Activated naive CD4-positive, alpha-beta T cell treated with anti-CD3 and anti-CD28 coated beads, Interleukin-2, amount 50 U/mL, for 16 hours (primary cell): ENCODE measurements at regions not wholly inside any gene's neighbourhood (a gene's known extent, or its start where the extent isn't known, plus 50 kb on each side); places are given as distances from the start of the nearest gene placed in this dataset.

Experiments
- DNase-seq: peaks from one replicate; pipeline ENCODE4 v3.0.0-alpha.2; 2020

DNA sequence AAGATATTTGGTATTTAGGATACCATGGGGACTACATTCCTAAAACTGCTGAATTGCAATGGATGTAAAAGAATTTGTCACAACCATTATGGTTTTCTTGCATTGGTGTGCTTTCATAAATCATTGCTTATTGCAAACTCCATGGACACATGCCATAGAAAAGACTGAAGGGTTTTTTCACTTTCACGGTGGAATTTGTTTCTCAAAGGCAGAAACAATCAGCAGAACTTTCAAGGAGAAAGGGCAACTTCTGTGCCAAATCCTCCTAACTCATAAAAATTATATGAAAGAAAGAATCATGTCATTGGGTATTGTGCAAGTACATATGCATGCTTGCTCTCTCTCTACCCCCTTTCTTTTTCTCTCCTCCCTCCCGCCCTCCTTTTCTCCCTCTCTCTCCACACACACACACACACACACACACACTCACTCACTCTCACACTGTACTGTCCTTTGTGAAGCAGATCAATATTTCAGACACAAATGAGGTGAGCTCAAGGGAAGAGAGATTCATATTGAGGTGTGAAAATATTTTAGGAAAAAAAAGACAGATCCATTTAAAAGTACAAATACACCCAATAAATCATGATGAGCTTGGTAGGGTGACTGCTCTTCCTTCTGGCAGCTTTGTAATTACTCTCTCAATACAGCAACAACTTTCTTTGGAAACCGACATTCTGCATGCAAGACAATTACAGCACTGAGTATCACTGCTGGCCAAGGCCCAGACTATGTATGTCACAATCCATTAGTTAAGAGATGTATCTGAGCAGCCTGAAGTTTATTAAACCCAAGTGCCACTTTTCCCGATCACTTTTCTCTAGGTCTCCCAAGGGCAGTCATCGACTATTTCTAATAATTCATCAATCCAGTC is 492.6 kb downstream of the TUSC7 start:
- DNase-seq, result no peak

DNA sequence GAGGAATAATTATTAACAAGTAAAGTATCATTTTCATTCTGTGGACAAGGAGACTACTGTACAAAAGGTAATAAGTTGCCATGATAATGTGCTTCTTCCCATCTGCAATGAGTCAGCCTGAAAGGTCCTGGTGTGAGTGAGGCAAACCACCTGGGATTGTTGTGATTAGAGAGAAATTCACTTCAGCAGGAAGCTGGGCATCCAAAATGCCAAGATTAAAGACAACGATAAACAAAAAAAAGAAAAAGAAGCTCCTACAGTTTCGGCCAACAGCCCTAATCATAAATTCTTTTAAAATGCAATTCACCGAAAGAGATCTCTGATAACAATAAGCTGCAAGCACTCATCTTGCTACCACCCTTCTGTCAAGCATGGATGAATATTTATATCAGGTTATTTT is 507.8 kb downstream of the TUSC7 start:
- no peak for DNase-seq

DNA sequence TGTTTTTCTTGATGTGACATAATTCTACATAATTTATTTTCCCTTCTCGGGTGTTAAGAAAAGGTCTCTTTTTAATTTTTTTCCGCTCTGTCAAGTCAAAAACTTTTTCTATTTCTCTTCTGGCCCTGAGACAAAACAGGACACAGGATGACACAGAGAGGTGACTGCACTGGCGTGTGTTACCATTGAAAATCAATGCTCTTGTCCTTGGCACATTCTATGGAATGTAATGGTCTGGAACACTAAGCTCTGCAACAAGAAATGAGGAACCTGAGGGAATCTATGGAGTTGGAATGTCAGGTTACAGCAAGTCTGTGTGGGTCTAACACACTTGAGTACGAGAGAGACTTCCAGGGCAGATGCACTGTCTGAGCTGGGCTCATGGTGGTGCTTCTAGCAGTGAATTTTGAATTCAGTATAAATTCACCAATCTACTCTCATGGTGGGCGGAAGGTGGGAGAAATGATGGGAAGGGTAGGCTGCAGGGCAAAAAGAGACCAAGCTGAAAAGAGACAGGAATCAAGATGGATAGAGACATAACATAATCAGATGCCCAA is 508.3 kb downstream of the TUSC7 start:
- DNase-seq, result no peak

DNA sequence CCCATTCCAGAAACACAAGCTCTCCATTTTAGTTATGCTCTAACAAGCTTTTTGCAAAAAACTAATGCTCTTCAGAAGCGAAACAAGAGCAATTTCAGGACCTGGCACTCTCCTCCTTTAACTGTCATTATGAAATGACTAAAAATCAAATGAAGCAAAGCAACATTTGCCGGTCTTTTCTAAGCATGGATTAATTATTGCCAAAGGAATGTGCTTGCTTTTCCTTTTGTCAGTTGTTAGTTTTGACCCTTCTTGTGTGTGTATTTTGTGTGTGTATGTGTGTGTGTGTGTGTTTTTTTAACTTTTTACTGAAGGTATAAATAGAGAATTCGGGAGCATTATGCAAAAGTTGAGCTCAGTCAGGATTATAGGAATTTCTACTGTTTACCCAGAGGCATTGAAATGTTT is 509.1 kb downstream of the TUSC7 start:
- DNase-seq, result no peak

DNA sequence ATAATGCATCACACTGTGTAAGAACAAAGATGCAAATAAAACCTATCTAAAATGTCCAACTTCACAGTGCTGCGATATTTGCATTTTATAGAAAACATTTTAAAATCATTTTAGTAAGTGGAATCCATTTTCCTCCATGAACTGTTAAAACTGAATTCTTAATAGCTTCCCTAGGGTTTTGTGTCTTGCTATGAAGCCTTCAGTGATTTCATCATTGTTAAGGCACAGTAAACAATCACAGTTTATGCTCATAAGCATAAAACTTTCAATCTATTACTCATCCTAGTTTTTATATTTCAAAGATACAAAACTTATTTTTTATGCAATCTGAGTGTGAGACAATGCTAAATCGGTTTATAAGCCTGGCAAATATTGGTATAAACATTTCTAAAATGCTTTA is 509.7 kb downstream of the TUSC7 start:
- no peak for DNase-seq

DNA sequence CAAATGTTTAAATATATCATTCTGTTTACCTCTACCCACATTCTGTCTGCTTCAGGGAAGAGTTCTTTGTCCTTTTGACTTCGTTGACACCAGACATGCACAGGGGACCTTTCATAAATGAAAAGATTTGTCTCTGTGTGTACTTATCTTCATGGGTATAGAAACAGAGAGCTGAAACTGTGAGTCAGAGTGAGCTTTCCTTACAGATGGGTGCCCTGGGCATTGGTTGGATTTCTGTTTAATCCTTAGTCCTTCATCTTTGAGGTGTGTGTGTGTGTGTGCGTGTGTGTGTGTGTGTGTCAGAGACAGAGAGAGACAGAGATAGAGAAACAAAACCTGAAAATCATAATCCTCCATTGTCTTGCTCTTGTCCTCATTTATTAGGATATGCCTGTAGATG is 517.4 kb downstream of the TUSC7 start:
- DNase-seq, result no peak

DNA sequence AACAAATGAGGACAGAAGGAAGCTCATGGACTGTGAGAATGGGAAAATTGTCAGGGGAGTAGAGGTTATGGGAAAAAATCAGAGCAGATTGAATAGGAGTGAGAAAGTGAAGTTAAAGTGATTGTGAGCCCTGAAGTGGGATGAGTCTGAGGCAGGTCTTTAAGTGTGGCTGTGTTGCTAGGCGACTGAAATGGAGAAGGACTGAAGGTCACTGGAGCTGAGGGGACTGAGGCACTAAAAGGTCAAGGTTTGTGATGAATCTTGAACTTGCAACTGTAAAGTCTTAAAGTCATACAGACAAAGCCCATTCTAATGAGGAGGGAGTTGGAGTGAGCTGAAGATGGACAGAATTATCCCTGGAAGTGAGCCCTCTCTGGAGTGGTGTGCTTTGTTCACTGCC is 518.9 kb downstream of the TUSC7 start:
- no peak for DNase-seq

DNA sequence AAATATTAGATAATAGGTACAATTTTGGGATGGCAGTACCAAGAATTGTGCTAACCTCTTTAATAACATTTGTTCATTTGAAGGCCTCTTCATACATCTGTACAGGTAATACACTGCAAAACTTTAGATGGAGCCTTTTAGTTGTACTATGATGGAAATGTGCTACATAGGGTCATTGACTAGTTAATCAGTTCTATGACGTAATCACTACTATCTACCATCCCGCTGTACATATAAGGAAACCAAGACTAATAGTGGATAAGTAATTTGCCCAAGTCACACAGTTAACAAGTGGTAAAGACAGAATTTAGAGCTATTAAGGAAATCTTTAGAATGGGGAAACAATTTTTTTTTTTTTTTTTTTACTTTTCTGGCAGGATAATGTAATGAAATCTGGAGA is 521.3 kb downstream of the TUSC7 start:
- no peak for DNase-seq

DNA sequence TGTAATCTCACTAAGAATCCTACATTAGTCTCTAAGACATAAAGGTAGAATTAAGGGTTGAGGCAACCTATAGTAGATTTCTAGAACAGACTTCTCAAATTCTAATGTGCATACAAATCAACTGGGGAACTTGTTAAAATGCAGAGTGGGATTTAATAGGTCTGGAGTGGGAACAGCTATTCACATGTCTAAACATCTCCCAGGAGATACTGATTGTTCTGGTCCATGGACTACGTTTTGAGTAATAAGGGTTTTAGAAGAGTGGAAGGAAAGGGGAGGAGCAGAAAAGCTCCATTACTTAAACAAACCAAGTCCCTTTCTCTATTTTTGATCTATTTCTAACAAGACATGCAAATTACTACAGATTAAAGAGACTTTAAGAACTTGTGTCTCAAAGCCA is 524.8 kb downstream of the TUSC7 start:
- no peak for DNase-seq

DNA sequence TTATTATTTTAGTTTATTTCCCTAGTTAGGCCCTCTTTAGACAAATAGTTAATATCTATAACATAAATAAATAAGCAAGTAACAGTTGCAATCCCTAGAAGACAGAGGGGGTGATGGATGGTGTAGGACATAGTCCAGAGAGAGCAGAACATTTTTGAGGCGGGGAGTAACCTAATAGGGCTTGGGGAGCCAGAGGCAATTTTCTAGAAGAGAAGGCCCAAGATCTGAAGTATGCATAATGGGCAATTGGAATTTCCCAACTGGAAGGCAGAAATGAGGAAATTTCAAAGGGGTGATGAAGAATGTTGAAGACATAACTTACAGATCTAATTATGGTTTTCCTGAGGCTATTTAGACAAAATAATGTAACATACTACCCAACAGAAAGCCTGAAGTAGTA is 525.7 kb downstream of the TUSC7 start:
- no peak for DNase-seq

DNA sequence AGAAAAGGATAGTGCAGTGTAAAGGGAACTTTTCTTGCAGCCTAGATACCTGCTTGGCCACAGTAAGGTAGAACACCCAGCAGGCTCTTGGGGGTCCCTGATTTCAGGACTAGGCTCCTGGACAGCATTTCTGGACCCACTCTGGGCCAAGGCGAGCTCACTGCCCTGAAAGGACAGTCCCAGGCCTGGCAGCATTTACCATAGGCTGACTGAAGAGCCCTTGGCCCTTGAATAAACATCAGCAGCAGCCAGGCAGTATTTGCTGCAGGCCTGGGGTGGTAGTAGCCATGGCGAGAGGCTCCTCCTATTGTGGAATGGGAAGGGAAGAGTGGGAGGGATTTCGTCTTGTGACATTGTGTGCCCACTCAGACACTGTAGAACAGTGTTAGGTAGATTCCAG is 529.2 kb downstream of the TUSC7 start:
- no peak for DNase-seq

DNA sequence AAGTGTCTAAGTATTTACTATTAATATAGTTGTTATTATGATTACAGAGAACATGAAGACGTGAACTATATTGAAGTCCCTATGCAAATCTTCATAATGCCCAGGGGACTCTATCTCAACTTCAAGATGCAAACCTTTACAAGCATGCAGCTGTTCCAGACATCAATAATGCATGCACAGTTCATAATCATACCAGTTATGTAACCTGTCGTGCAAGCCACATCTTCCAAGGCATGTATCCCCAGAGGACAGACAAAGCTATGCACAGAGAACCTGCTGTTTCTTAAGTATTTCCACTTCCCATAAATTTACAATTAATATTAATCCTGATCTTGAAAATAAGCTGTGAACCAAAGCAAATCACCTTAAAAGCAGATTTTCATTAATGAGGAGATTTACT is 534.1 kb downstream of the TUSC7 start:
- DNase-seq, result no peak

DNA sequence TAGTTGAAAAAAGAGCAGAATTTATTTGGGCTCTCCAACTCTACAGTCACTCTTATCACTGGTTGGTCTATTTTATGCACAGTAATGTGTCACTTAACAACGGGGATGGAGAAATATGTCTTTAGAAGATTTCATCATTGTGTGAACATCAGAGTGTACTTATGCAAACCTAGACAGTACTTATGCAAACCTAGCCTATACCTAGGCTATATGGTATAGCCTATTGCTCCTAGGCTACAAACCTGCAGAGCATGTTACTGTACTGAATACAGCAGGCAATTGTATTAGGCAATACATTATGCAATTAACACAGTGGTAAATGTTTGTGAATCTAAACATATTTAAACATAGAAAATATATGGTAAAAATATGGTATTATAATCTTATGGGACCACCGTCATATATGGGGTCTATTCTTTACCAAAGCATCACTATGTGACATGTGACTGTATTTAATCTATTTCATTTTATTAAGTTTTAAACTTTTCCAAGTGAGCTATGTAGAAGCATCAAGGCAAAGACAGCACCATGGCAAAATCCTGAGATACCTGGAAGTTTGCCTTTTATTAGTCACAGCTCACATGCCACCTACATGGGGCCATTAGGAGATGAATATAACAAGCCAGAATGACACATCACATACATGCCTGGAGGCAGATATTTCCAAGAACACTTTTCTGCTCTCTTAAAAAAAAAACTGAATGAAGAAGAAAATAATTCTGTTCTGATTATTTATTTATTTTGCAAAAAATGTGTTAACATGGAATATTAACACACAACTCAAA is 537.4 kb downstream of the TUSC7 start:
- DNase-seq, result no peak

DNA sequence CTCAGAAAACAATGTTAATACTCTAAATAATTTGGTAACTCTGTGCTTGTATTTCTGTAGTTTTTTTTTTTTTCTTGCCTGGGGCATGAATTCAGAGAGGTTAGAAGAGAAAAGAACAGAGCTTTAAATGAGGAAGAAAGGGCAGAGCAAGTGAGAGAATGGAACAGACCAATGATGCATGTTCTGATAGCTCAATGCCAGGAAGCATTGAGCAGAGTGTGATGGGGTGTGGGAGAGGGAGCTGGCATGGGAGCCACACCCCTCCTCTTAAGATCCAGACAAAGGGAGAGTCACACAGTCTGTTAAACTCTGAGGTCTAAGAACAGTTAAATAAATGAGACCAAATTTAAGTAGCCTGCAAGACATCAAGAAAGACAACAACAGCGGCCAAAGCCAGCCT is 538.6 kb downstream of the TUSC7 start:
- DNase-seq, result no peak

DNA sequence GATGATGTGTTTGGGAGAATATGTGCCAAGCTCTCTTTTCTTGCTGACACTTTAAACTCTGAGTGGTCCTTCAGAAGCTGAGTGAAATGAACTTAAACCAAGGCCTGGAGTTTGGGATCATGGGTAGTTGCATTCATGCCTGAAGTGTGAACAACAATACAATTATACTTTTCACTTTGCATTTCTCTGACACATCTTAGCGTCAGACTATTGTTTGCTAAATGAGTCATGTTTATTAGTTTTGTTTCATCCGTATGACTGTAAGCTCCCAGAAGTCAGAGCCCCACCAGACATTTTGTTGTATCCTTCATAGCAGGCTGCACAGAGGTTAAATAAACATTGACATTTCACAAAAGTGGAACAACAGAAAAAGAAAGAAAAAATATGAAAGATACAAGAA is 542.6 kb downstream of the TUSC7 start:
- DNase-seq, result no peak

DNA sequence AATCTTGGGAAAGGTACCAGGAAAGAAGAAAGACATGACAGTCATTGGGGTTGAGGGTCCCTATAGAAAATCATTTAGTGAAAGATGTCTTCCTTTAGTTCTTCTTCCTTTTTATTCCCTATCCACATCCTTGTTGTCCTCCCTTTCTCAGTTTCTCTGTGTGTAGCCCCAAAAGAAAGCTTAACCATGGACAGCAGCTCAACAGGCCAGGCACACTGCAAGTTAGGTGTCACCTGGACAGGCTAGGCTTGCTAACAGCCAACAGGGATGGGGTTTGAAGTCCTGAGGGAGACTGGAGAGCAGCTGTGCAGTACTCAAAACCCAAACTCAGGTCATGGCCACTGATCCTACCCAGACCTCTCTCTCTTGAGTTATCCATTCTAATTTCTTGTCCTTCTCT is 543.1 kb downstream of the TUSC7 start:
- no peak for DNase-seq

DNA sequence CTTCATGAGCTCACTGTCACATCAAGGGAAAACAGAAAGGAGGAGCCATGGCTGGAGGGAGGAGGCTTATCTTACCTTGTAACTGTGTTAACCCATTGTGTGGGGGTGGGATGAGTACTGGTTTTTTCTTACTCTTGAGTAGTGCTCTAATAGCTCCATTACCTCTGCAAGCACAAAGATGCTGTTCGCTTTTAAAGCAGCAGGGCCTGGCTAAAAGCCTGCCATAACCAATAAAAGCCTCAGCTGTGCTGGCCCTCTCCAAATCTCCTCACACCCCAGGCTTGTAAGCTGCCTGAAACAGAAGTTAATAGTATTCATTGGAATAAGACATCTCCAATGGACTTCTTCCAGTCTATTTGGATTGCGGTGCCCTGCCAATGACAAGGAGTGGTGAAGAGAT is 544.1 kb downstream of the TUSC7 start:
- no peak for DNase-seq

DNA sequence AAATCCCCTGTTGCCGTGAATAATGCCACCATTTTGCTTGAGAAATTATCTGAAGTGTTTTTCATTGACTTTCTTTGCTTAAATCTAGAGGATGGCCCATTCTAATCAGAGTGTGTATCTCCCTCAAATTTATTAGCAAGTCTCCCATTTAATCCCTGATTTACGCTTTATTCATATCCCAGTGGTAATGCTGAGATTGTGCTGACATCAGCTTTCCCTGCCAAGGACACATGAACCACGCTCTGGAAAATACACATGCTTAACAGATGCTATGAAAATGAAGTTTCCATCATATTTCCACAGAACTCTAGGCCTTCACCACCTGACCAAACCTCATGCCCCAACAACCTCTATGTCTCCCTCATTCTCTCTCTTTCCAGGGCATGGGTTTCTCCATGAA is 545.4 kb downstream of the TUSC7 start:
- DNase-seq, result no peak

DNA sequence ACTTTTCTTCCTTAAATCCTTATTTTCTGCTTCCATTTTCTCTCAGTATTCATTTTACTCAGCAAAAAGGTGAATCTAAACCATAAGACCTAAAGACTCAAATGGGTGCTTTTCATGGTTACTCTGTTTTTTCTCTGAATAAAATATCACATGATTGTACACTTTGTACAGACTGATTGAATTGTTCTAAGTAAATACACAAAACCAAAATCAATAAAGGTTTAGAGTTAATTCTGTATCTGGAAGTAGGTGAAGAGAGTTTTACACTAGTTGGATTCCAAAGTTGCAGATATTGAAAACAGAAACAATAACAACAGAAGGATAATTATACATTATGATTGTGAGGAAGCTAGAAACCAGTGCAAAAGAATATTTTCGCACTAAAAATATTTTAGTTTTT is 546.2 kb downstream of the TUSC7 start:
- no peak for DNase-seq

DNA sequence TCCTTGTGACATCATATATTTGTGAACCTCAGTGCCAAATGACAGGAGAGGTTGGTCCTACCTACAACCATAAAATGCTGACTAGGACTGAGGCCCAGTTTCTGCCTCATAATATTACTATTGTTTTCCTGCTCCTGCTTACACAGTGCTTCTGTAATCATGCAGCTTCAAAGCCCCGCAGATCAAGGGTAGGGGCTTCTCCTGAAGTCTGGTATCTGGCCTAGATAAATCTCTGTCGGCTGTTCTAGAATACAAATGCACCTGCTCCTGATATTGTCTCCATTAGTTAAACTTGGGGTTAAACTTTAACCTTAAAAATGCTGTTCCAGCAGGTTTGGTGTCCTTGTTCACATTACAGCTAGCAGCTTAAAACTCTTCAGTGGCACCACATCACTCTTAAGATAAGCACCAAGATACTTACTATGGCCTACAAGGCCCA is 552.4 kb downstream of the TUSC7 start:
- DNase-seq, result no peak

DNA sequence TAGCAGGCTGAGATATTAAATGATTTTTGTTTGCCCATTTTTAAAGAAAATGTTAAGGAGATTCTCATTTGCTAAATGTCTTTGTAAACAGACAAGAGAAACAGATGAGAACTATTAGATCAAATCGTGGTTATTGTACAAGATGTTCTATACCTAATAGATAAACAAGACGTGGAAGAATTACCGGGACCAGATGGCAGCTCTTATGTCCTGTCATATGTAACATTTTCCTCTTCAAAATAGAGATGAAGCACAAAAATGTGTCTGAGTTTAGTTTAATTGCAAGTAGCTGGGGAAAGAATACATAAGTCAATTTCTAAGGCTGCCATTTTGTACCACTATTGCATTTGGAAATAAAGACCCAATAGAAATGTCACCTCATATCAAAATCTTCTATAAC is 553.7 kb downstream of the TUSC7 start:
- DNase-seq, result no peak

DNA sequence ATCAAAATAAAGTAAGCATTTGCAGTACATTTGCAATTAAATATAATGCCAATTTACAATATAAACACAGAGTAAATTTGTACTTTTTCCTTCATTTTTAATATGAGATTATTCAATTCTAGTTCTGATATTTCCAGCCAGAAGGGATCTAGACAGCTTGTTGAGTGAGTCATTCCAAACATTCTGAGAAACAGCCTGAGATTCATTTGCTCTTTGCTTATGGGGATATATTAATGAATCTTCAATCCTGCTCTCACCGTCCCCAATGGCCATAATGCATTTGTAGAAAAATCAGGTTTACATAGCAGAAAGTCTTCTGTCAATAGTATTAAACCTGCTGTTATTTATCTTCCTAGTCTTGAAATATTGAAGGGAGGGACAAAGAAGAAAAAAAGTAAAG is 554.2 kb downstream of the TUSC7 start:
- DNase-seq, result no peak

DNA sequence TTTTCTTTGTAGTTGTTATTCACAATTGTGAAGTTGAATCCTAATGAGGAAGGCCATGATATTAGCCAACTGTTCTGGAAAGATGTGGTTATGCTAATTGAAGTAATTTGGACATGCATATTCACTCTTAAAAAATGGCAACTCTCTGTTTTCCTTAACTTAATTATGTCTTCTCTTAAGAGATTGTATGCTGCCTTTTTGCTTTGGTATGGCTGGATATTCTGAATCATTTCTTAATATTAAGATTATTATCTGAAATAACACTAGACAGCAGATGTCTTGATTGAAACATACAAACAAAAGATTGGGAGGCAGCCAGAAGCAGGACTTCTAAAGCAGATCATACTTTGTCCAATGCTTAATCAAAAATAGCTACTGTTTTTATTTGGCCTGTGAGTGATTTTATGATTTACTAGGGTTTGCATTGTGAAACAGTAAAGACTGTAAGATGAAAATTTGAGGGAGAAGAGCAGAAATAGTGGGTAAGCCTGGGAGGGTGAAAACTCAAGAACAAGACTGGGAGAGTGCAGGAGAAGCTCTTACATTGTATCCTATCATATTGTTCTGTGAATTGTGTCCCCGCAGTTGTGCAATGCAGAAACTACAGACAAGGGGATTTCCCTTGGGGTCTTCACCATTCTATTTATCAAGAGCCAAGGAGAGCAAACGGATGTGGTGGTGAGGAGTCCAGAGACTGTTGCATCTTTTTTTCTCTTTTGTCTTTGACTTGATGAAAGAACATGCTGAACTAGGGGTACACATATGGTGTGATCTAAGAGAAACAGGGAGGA is 554.8 kb downstream of the TUSC7 start:
- DNase-seq, result no peak
